Duodenal mucosa (tissue), 2 donors: ENCODE measurements at regions not wholly inside any gene's neighbourhood (a gene's known extent, or its start where the extent isn't known, plus 50 kb on each side); places are given as distances from the start of the nearest gene placed in this dataset.
"Not testable (repeated sequence)": the region's sequence is repeated elsewhere in the genome, so short reads cannot be mapped to it uniquely, and the experiment has no call there.

Experiments
- H3K27ac ChIP-seq: one replicate; pipeline ENCODE4 v1.7.0; 2013; ENCODE audit warnings: low read depth, low read length
- H3K27me3 ChIP-seq, 2 donors: one replicate each; pipeline ENCODE4 v1.7.0; 2013; ENCODE audit warnings: low read length in 2 of 2, control low read depth in 1 of 2; ENCODE audit not compliant: insufficient read depth in 2 of 2, control insufficient read depth in 1 of 2
- H3K36me3 ChIP-seq, 2 donors: one replicate each; pipeline ENCODE4 v1.7.0; 2013; ENCODE audit warnings: low read length in 2 of 2, control low read depth in 1 of 2; ENCODE audit not compliant: insufficient read depth in 2 of 2, control insufficient read depth in 1 of 2
- H3K4me1 ChIP-seq, 2 donors: one replicate each; pipeline ENCODE4 v1.7.0; 2013; ENCODE audit warnings: low read length in 2 of 2, control low read depth in 1 of 2; ENCODE audit not compliant: insufficient read depth in 2 of 2, control insufficient read depth in 1 of 2
- H3K4me3 ChIP-seq, 2 donors: one replicate each; pipeline ENCODE4 v1.7.0; 2013; ENCODE audit warnings: low read length in 2 of 2, low read depth in 1 of 2
- H3K9ac ChIP-seq, 2 donors: one replicate each; pipeline ENCODE4 v1.7.0; 2013; ENCODE audit warnings: low read length in 2 of 2, low read depth in 1 of 2
- H3K9me3 ChIP-seq, 2 donors: one replicate each; pipeline ENCODE4 v1.7.0; 2013; ENCODE audit warnings: low read length in 2 of 2, control low read depth in 1 of 2; ENCODE audit not compliant: control insufficient read depth in 1 of 2

DNA sequence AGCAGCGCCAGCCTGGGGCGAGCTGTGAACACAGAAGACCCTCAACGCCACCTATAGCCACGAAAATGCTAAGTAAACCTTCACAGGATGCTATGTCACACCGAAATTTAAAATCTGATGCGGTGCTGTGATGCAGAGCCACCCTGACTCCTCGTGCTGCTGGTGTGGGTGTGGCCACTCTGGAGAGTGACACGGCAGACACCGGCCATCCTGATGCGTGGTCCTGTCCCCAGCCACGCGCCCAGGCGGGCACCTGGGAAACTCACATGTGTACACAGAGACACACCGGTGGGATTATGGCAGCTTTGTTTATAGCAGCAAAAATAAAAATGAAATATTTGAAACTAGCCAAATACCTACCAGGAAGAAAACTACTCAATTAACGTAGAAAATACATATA, 138.3 kb upstream of the SFSWAP start:
- peaks cover 0 to 4% of the 10 kb centered on the region in 2 donors for H3K27me3 ChIP-seq
- peaks cover 0 to 5% of the 10 kb centered on the region in 2 donors for H3K9me3 ChIP-seq
- no peaks in the 10 kb centered on the region for H3K4me1 ChIP-seq
- no peak overlapping the region for H3K4me3 ChIP-seq
- no peak overlapping the region for H3K9ac ChIP-seq
- H3K27ac ChIP-seq, result no peak overlapping the region
- no peaks in the 10 kb centered on the region for H3K36me3 ChIP-seq

DNA sequence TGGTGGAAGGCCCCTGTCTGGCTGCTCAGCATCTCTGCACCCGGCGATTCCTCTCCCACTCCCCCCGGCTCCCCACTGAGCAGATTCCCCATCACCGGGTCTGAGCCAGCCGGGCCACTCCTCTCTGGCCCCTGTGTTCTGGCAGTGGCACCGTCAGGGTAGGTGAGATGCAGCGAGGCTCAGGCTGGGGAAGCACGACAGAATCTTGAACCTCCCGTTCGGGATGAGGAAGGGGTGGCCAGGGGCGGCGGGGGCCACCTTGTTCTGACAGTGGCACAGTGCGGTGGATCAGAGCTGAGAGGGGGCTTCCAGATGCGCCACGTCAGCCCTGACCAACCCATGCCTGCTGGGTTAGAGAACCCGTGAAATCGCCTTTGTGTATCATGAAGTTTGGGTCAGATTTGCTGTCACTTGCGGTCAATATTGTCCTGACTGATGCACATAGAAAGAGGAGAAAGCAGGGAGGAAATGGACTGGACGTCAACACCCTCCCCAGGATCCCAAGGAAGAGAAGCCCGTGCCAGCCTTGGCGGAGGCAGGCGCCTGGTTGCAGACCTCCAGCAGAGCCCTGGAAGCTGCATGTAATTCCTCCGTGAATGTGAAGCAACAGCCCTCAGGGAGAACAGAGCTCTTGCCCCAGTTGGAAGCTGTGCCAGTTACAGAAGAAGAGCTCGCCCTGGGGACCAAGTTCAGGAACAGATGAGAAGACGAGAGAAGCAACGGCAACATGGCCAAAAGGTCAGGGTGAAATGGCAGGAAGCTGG, 137.1 kb upstream of the SFSWAP start:
- Histone ChIP-seq H3K27me3 (no peaks in the 10 kb centered on the region), H3K27ac (no peak overlapping the region), H3K36me3 (no peaks in the 10 kb centered on the region), H3K9ac (no peak overlapping the region), H3K9me3 (peaks cover 0 to 5% of the 10 kb centered on the region in 2 donors), H3K4me3 (no peak overlapping the region), H3K4me1 (no peaks in the 10 kb centered on the region)

DNA sequence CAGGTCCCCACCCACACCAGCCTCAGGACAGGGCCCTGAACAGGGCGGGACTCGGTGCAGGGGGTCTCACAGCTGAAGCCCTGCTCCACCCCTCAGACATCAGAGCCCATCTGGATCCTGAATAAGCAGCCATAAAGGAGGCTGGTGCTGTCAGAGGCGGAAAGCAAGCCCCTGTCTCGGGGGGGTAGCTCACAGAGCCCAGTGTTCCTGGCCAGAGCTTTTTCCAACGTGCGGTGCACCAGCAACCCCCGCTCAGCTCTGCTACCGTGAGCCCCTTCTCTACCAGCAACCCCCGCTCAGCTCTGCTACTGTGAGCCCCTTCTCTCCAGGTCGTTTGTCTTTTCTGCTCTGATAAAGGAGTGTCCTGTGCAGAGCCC, 136.5 kb upstream of the SFSWAP start:
- Histone ChIP-seq H3K9me3 (peaks cover 0 to 5% of the 10 kb centered on the region in 2 donors), H3K27me3 (no peaks in the 10 kb centered on the region), H3K27ac (no peak overlapping the region), H3K4me3 (no peak overlapping the region), H3K4me1 (no peaks in the 10 kb centered on the region), H3K9ac (no peak overlapping the region), H3K36me3 (no peaks in the 10 kb centered on the region)

DNA sequence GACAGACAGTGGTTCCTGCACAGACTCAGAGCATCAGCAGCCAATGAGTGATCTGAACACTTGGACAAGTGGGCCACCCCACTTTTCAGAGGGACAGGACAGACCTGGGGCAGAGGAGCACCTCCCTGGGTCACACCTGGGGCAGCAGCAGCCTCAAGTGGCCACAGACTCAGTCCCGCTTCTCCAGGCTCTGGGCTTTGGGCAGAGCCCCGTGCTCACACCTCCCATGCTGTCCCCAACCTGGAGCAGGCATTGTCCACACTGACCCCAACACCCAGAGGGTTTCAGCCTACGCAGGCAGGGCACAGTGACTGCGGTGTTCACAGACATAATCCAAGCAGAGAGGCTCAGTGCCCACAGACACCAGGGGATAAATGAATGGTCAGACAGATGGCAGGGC, 135.5 kb upstream of the SFSWAP start:
- Histone ChIP-seq H3K9ac (no peak overlapping the region), H3K36me3 (no peaks in the 10 kb centered on the region), H3K4me1 (no peaks in the 10 kb centered on the region), H3K9me3 (peaks cover 0 to 5% of the 10 kb centered on the region in 2 donors), H3K4me3 (no peak overlapping the region), H3K27ac (no peak overlapping the region), H3K27me3 (no peaks in the 10 kb centered on the region)

DNA sequence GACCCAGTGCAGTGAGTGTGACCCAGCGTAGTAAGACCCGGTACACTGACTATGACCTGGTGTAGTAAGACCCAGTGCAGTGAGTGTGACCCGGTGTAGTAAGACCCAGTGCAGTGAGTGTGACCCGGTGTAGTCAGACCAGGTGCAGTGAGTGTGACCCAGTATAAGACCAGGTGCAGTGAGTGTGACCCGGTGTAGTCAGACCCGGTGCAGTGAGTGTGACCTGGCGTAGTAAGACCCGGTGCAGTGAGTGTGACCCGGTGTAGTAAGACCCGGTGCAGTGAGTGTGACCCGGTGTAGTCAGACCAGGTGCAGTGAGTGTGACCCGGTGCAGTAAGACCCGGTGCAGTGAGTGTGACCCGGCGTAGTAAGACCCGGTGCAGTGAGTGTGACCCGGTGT, 134.2 kb upstream of the SFSWAP start:
- H3K4me3 ChIP-seq, H3K9ac ChIP-seq, H3K36me3 ChIP-seq, H3K27me3 ChIP-seq, H3K27ac ChIP-seq, H3K4me1 ChIP-seq, H3K9me3 ChIP-seq: not testable (repeated sequence)

DNA sequence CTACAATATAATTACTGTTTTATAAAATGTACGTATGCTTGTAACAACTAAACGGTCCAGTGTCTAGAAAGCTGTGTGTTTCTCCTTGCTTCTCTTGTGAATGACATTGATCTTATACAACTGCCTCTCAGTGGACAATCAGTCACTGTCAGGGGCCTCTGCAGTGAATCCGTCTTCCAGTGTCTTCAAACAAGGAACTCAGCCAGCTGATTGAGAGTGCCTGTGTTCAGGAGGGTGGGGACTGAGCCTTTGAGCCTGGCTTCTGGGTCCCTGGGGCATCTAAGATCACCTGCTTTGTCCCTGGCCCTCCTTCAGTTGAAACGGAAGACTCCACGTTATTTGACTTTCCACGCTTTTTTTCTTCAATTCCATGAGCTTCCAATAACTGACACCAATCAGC, 133.1 kb upstream of the SFSWAP start:
- no peak overlapping the region for H3K4me3 ChIP-seq
- H3K9me3 ChIP-seq, result peaks cover 0 to 5% of the 10 kb centered on the region in 2 donors
- H3K4me1 ChIP-seq, result no peaks in the 10 kb centered on the region
- no peak overlapping the region for H3K27ac ChIP-seq
- no peaks in the 10 kb centered on the region for H3K36me3 ChIP-seq
- no peaks in the 10 kb centered on the region for H3K27me3 ChIP-seq
- H3K9ac ChIP-seq, result no peak overlapping the region

DNA sequence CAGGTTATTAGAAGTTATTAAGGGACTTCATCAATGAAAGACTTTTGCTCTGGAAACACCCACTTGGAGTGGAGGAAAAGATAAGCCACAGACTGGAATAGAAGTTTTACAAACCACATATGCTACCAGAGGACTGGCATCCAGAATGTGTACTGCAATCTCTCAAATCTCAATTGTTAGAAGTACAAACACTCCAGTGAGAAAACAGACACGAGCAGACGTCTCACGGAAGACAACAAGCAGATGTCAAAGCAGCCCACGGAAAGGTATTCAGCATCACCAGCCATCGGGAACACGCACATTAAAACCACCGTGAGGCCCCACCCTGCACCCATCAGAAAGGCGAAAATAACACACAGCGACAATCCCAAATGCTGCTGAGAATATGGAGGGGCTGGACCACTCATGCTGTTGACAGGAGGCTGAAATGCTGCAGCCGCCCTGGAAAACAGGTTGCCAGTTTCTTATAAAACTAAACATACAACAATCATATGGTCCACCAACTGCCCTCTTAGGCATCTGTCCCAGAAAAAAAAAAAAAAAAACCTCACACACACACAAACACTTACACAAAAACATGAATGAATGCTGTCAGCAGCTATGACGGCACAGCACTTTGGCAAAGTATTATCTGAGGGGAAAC, 131.9 kb upstream of the SFSWAP start:
- Histone ChIP-seq H3K36me3 (no peaks in the 10 kb centered on the region), H3K9me3 (peaks cover 0 to 5% of the 10 kb centered on the region in 2 donors), H3K9ac (no peak overlapping the region), H3K4me3 (no peak overlapping the region), H3K4me1 (no peaks in the 10 kb centered on the region), H3K27ac (no peak overlapping the region), H3K27me3 (no peaks in the 10 kb centered on the region)

DNA sequence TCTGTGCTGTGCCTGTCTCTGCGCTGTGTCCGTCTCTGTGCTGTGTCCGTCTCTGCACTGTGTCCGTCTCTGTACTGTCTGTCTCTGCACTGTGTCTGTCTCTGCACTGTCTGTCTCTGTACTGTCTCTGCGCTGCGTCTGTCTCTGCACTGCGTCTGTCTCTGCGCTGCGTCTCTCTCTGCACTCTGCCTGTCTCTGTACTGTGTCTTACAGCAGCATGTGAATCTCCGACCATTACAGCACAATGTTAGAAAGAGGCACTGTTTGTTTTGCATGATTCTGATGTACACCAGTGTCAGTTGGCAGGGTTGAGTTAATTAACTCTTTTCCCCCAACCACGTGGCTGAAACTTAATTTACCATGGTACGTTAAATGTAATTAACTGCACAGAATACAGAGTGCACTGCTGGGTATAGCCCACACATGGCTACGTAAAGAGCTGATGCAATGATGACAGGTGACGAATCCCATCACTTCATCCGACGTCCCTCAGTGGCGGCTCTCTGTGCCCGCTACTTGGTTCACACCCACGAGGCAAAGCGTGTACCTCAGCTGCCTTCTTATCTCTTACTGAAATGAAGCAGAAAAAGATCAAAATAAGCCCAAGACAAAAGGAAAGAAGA, 127.7 kb upstream of the SFSWAP start:
- H3K9ac ChIP-seq, result no peak overlapping the region
- peaks cover 0 to 5% of the 10 kb centered on the region in 2 donors for H3K9me3 ChIP-seq
- no peaks in the 10 kb centered on the region for H3K36me3 ChIP-seq
- no peaks in the 10 kb centered on the region for H3K27me3 ChIP-seq
- H3K4me1 ChIP-seq, result no peaks in the 10 kb centered on the region
- H3K27ac ChIP-seq, result no peak overlapping the region
- H3K4me3 ChIP-seq, result no peak overlapping the region

DNA sequence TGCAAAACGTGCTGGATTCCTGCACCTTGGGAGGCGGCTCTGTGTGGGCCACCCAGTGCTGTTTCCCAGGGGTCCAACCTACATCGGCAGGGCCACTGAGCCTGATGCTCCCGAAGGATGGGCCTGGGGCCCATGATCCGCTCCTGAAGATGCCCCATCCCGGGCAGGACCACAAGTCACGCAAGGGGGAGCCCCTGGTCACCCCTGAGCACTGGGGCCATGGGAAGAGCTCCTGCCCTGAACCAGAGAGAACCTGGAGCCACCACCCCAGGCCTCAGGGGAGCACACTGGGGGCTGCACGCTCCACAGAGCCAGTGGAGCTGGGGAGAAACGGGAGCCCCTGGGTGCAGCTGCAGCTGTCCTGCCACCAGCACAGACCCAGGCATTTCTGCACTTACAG, 124.6 kb upstream of the SFSWAP start:
- no peaks in the 10 kb centered on the region for H3K4me1 ChIP-seq
- no peak overlapping the region for H3K9ac ChIP-seq
- no peaks in the 10 kb centered on the region for H3K36me3 ChIP-seq
- no peak overlapping the region for H3K4me3 ChIP-seq
- peaks cover 0 to 5% of the 10 kb centered on the region in 2 donors for H3K9me3 ChIP-seq
- no peaks in the 10 kb centered on the region for H3K27me3 ChIP-seq
- no peak overlapping the region for H3K27ac ChIP-seq

DNA sequence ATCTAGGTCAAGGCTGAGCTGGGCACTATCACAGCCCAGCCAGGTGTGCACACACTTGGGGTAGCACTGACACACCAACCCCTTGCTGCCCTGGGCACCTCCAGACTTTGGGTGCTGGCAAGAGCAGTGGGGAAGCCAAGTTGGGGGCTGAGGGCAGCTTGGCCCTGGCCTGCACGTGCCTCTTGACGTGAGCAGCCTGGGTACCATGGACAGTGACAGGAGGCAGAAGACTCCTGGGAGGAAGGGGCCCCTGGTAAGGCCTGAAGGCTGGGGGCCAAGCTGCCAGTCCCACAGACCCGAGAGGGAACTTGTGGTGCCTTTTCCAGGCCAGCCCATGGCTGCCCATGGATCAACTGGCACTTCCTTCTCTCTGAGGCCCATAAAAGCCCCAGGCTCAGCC, 124.1 kb upstream of the SFSWAP start:
- Histone ChIP-seq H3K9me3 (peaks cover 0 to 5% of the 10 kb centered on the region in 2 donors), H3K4me3 (no peak overlapping the region), H3K27me3 (no peaks in the 10 kb centered on the region), H3K9ac (no peak overlapping the region), H3K4me1 (no peaks in the 10 kb centered on the region), H3K36me3 (no peaks in the 10 kb centered on the region), H3K27ac (no peak overlapping the region)
